ENCODE measurements at regions not wholly inside any gene's neighbourhood (a gene's known extent, or its start where the extent isn't known, plus 50 kb on each side); places are given as distances from the start of the nearest gene placed in this dataset.

GRCh38 chr12:30845676-30846075 is 80.9 kb upstream of the TSPAN11 start:
- TF ChIP-seq POLR2A (IDR thresholded peaks at IDR 0.05; ENCODE audit: control extremely low read depth in 1 of 2, low read depth in 2 of 2, low read length in 2 of 2) (no peak), CTCF (IDR thresholded peaks at IDR 0.05; ENCODE audit: control extremely low read depth in 1 of 3, insufficient read depth in 1 of 3, low read depth in 1 of 3, low read length in 3 of 3) (no peak), JUND (IDR thresholded peaks at IDR 0.05; ENCODE audit: low read length) (no peak), POLR2AphosphoS5 (IDR thresholded peaks at IDR 0.05; ENCODE audit: low read depth, low read length) (no peak), SP2 (IDR thresholded peaks at IDR 0.05; ENCODE audit: low read length) (no peak), SP1 (IDR thresholded peaks at IDR 0.05; ENCODE audit: low read depth, low read length) (no peak), EZH2 (IDR thresholded peaks at IDR 0.05; ENCODE audit: low read depth, low read length, severe bottlenecking) (no peak)
